ENCODE measurements at regions not wholly inside any gene's neighbourhood (a gene's known extent, or its start where the extent isn't known, plus 50 kb on each side); places are given as distances from the start of the nearest gene placed in this dataset.

DNA sequence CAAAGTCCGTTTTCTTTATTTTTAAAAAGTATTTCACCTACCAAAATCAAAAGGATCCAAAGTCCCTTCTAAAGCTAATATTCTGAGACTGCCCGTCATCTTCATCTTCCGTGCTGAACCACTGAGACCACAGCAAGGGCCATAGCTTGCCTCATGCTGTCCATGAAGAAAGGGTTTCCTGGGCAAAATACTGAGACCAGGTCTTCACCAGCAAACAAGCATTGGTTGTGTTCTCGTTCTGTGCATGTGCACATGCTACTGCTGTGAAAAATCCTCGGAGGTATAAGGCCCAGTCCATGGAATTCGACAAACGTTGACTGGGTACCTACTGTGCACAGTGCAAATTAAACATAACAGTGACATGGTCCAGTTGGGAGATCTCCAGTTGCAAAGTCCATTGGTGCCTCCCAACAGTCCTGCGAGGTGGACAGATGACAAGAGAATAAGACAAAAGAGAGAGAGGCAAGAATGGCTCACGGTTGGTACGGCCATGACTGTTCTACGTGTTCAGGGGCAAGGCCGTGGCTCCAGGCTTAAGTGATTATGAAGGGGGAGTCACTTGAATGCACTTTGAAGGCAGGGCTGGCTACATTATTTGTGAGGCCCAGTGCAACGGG is 192.6 kb upstream of the GLI2 start:
- TF ChIP-seq, protein P1, sequence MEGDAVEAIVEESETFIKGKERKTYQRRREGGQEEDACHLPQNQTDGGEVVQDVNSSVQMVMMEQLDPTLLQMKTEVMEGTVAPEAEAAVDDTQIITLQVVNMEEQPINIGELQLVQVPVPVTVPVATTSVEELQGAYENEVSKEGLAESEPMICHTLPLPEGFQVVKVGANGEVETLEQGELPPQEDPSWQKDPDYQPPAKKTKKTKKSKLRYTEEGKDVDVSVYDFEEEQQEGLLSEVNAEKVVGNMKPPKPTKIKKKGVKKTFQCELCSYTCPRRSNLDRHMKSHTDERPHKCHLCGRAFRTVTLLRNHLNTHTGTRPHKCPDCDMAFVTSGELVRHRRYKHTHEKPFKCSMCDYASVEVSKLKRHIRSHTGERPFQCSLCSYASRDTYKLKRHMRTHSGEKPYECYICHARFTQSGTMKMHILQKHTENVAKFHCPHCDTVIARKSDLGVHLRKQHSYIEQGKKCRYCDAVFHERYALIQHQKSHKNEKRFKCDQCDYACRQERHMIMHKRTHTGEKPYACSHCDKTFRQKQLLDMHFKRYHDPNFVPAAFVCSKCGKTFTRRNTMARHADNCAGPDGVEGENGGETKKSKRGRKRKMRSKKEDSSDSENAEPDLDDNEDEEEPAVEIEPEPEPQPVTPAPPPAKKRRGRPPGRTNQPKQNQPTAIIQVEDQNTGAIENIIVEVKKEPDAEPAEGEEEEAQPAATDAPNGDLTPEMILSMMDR (IDR thresholded peaks at IDR 0.05; ENCODE audit: low read length), result no peak
- TF ChIP-seq EZH2phosphoT487 (IDR thresholded peaks at IDR 0.05; ENCODE audit: low read length) (no peak), EZH2 (optimal IDR thresholded peaks at IDR 0.05; ENCODE audit: low read depth, low read length) (no peak)

Data from MM.1S (cell line).